Immature natural killer cell (primary cell): ENCODE measurements at regions not wholly inside any gene's neighbourhood (a gene's known extent, or its start where the extent isn't known, plus 50 kb on each side); places are given as distances from the start of the nearest gene placed in this dataset.

Experiments
- DNase-seq, 3 donors: peaks; one replicate each; pipeline ENCODE4 v3.0.0; 2022; ENCODE audit warnings: mixed read lengths in 1 of 3
- H3K27ac Mint-ChIP-seq, 6 donors: one replicate each; pipeline ENCODE4 v1.8.0; 2020; ENCODE audit warnings: mixed read lengths in 6 of 6, mild to moderate bottlenecking in 5 of 6, inconsistent platforms in 4 of 6, moderate library complexity in 3 of 6
- H3K27me3 Mint-ChIP-seq, 3 donors: one replicate each; pipeline ENCODE4 v1.8.0; 2020 to 2021; ENCODE audit warnings: low read depth in 3 of 3, mild to moderate bottlenecking in 3 of 3, mixed read lengths in 3 of 3, moderate library complexity in 3 of 3, inconsistent platforms in 1 of 3
- H3K36me3 Mint-ChIP-seq, 3 donors: one replicate each; pipeline ENCODE4 v1.8.0; 2020; ENCODE audit warnings: mixed read lengths in 3 of 3, inconsistent platforms in 2 of 3, mild to moderate bottlenecking in 2 of 3
- H3K4me1 Mint-ChIP-seq, 2 donors: one replicate each; pipeline ENCODE4 v1.8.0; 2020; ENCODE audit warnings: inconsistent platforms in 2 of 2, mild to moderate bottlenecking in 2 of 2, mixed read lengths in 2 of 2, moderate library complexity in 1 of 2
- H3K4me3 Mint-ChIP-seq, 5 donors: one replicate each; pipeline ENCODE4 v1.8.0; 2020; ENCODE audit warnings: mild to moderate bottlenecking in 5 of 5, mixed read lengths in 5 of 5, inconsistent platforms in 3 of 5, moderate library complexity in 3 of 5
- H3K9me3 Mint-ChIP-seq, 6 donors: one replicate each; pipeline ENCODE4 v1.8.0; 2020; ENCODE audit warnings: mild to moderate bottlenecking in 6 of 6, mixed read lengths in 6 of 6, inconsistent platforms in 4 of 6, moderate library complexity in 3 of 6

- Mint-ChIP-seq H3K36me3 (no peaks in the 10 kb centered on the region), H3K27ac (no peak overlapping the region), H3K4me1 (no peaks in the 10 kb centered on the region), H3K9me3 (peaks cover 8 to 48% (median 18%) of the 10 kb centered on the region in 6 donors), H3K27me3 (peaks cover 0 to 2% (median 0%) of the 10 kb centered on the region in 3 donors), H3K4me3 (no peak overlapping the region)
- no peak for DNase-seq
Observed at GRCh38 chr13:62280590-62280989, 864.9 kb upstream of the PCDH20 start.

- peaks cover 6 to 52% (median 25%) of the 10 kb centered on the region in 6 donors for H3K9me3 Mint-ChIP-seq
- H3K4me1 Mint-ChIP-seq = no peaks in the 10 kb centered on the region
- H3K27me3 Mint-ChIP-seq = peaks cover 0 to 2% (median 0%) of the 10 kb centered on the region in 3 donors
- H3K36me3 Mint-ChIP-seq = no peaks in the 10 kb centered on the region
- H3K4me3 Mint-ChIP-seq = no peak overlapping the region
- DNase-seq = no peak
- H3K27ac Mint-ChIP-seq = no peak overlapping the region
Observed at GRCh38 chr13:62278271-62278670, 862.6 kb upstream of the PCDH20 start.

- Mint-ChIP-seq H3K9me3 (peaks cover 13 to 64% (median 40%) of the 10 kb centered on the region in 6 donors), H3K36me3 (peaks cover 0 to 5% (median 0%) of the 10 kb centered on the region in 3 donors), H3K4me3 (no peak overlapping the region), H3K27ac (no peak overlapping the region), H3K27me3 (peaks cover 0 to 2% (median 0%) of the 10 kb centered on the region in 3 donors), H3K4me1 (no peaks in the 10 kb centered on the region)
- DNase-seq = no peak
Observed at GRCh38 chr13:62251734-62252133, 836.1 kb upstream of the PCDH20 start.

- Mint-ChIP-seq H3K27me3 (peaks cover 0 to 4% (median 0%) of the 10 kb centered on the region in 3 donors), H3K27ac (no peak overlapping the region), H3K36me3 (no peaks in the 10 kb centered on the region), H3K4me1 (no peaks in the 10 kb centered on the region), H3K4me3 (no peak overlapping the region), H3K9me3 (peaks cover 13 to 68% (median 42%) of the 10 kb centered on the region in 6 donors)
- DNase-seq = no peak
Observed at GRCh38 chr13:62250501-62251201, 835.0 kb upstream of the PCDH20 start.

- no peaks in the 10 kb centered on the region for H3K4me1 Mint-ChIP-seq
- no peak overlapping the region for H3K4me3 Mint-ChIP-seq
- H3K9me3 Mint-ChIP-seq = peaks cover 16 to 56% (median 29%) of the 10 kb centered on the region in 6 donors
- no peak for DNase-seq
- H3K27me3 Mint-ChIP-seq = peaks cover 0 to 4% (median 0%) of the 10 kb centered on the region in 3 donors
- no peaks in the 10 kb centered on the region for H3K36me3 Mint-ChIP-seq
- H3K27ac Mint-ChIP-seq = no peak overlapping the region
Observed at GRCh38 chr13:62246581-62246980, 830.9 kb upstream of the PCDH20 start.

- no peak for DNase-seq
- H3K27ac Mint-ChIP-seq = no peak overlapping the region
- H3K4me3 Mint-ChIP-seq = no peak overlapping the region
- peaks cover 0 to 2% (median 1%) of the 10 kb centered on the region in 3 donors for H3K27me3 Mint-ChIP-seq
- no peaks in the 10 kb centered on the region for H3K36me3 Mint-ChIP-seq
- H3K4me1 Mint-ChIP-seq = no peaks in the 10 kb centered on the region
- peaks cover 2 to 37% (median 21%) of the 10 kb centered on the region in 6 donors for H3K9me3 Mint-ChIP-seq
Observed at GRCh38 chr13:62243106-62243505, 827.5 kb upstream of the PCDH20 start.

GRCh38 chr13:62234780-62235440 lies 819.3 kb upstream of the PCDH20 start:
- DNase-seq = no peak
- H3K9me3 Mint-ChIP-seq = peaks cover 3 to 37% (median 20%) of the 10 kb centered on the region in 6 donors
- no peak overlapping the region for H3K27ac Mint-ChIP-seq
- H3K27me3 Mint-ChIP-seq = peaks cover 0 to 1% (median 0%) of the 10 kb centered on the region in 3 donors
- H3K4me1 Mint-ChIP-seq = no peaks in the 10 kb centered on the region
- H3K36me3 Mint-ChIP-seq = no peaks in the 10 kb centered on the region
- no peak overlapping the region for H3K4me3 Mint-ChIP-seq

GRCh38 chr13:62210951-62211350 lies 795.3 kb upstream of the PCDH20 start:
- H3K4me1 Mint-ChIP-seq = no peaks in the 10 kb centered on the region
- peaks cover 0 to 2% (median 0%) of the 10 kb centered on the region in 3 donors for H3K27me3 Mint-ChIP-seq
- no peak overlapping the region for H3K4me3 Mint-ChIP-seq
- peaks cover 11 to 49% (median 29%) of the 10 kb centered on the region in 6 donors for H3K9me3 Mint-ChIP-seq
- DNase-seq = no peak
- H3K36me3 Mint-ChIP-seq = peaks cover 0 to 3% (median 0%) of the 10 kb centered on the region in 3 donors
- H3K27ac Mint-ChIP-seq = no peak overlapping the region

GRCh38 chr13:62209529-62209928 lies 793.9 kb upstream of the PCDH20 start:
- peaks cover 11 to 59% (median 35%) of the 10 kb centered on the region in 6 donors for H3K9me3 Mint-ChIP-seq
- no peaks in the 10 kb centered on the region for H3K4me1 Mint-ChIP-seq
- H3K4me3 Mint-ChIP-seq = no peak overlapping the region
- peaks cover 0 to 2% (median 0%) of the 10 kb centered on the region in 3 donors for H3K27me3 Mint-ChIP-seq
- no peak for DNase-seq
- peaks cover 0 to 3% (median 0%) of the 10 kb centered on the region in 3 donors for H3K36me3 Mint-ChIP-seq
- no peak overlapping the region for H3K27ac Mint-ChIP-seq

GRCh38 chr13:62207388-62207787 lies 791.7 kb upstream of the PCDH20 start:
- DNase-seq = no peak
- peaks cover 0 to 3% (median 0%) of the 10 kb centered on the region in 3 donors for H3K36me3 Mint-ChIP-seq
- H3K4me1 Mint-ChIP-seq = no peaks in the 10 kb centered on the region
- no peak overlapping the region for H3K4me3 Mint-ChIP-seq
- peaks cover 0 to 2% (median under 1%) of the 10 kb centered on the region in 3 donors for H3K27me3 Mint-ChIP-seq
- H3K9me3 Mint-ChIP-seq = peaks cover 6 to 54% (median 30%) of the 10 kb centered on the region in 6 donors
- H3K27ac Mint-ChIP-seq = no peak overlapping the region

- Mint-ChIP-seq H3K4me3 (no peak overlapping the region), H3K4me1 (no peaks in the 10 kb centered on the region), H3K36me3 (peaks cover 0 to 4% (median under 1%) of the 10 kb centered on the region in 3 donors), H3K27me3 (peaks cover 0 to 2% (median 2%) of the 10 kb centered on the region in 3 donors), H3K27ac (no peak overlapping the region), H3K9me3 (peaks cover 7 to 59% (median 33%) of the 10 kb centered on the region in 6 donors)
- DNase-seq = no peak
Observed at GRCh38 chr13:62206165-62206564, 790.5 kb upstream of the PCDH20 start.

GRCh38 chr13:62205273-62205672 lies 789.6 kb upstream of the PCDH20 start:
- Mint-ChIP-seq H3K4me3 (no peak overlapping the region), H3K9me3 (peaks cover 8 to 62% (median 34%) of the 10 kb centered on the region in 6 donors), H3K36me3 (peaks cover 0 to 10% (median 6%) of the 10 kb centered on the region in 3 donors), H3K27ac (no peak overlapping the region), H3K27me3 (peaks cover 0 to 4% (median 2%) of the 10 kb centered on the region in 3 donors), H3K4me1 (no peaks in the 10 kb centered on the region)
- no peak for DNase-seq

GRCh38 chr13:62194371-62194770 lies 778.7 kb upstream of the PCDH20 start:
- Mint-ChIP-seq H3K27me3 (no peaks in the 10 kb centered on the region), H3K9me3 (peaks cover 2 to 35% (median 15%) of the 10 kb centered on the region in 6 donors), H3K4me1 (no peaks in the 10 kb centered on the region), H3K27ac (no peak overlapping the region), H3K4me3 (no peak overlapping the region), H3K36me3 (peaks cover 0 to 4% (median 0%) of the 10 kb centered on the region in 3 donors)
- DNase-seq = no peak

- Mint-ChIP-seq H3K4me1 (no peaks in the 10 kb centered on the region), H3K27me3 (no peaks in the 10 kb centered on the region), H3K9me3 (peaks cover 2 to 35% (median 15%) of the 10 kb centered on the region in 6 donors), H3K4me3 (no peak overlapping the region), H3K36me3 (peaks cover 0 to 4% (median 0%) of the 10 kb centered on the region in 3 donors), H3K27ac (no peak overlapping the region)
- no peak for DNase-seq
Observed at GRCh38 chr13:62193919-62194318, 778.3 kb upstream of the PCDH20 start.
